Neuronal stem cell (in vitro differentiated cells): ENCODE measurements at regions not wholly inside any gene's neighbourhood (a gene's known extent, or its start where the extent isn't known, plus 50 kb on each side); places are given as distances from the start of the nearest gene placed in this dataset.
"Not testable (repeated sequence)": the region's sequence is repeated elsewhere in the genome, so short reads cannot be mapped to it uniquely, and the experiment has no call there.

ENCODE experiments used
- DNase-seq: peaks from one replicate; pipeline ENCODE4 v3.0.0-alpha.2; 2013; ENCODE audit warnings: low spot score
- H2AFZ ChIP-seq: one replicate; pipeline ENCODE4 v1.6.1; 2013; ENCODE audit warnings: mild to moderate bottlenecking, low read length, inconsistent platforms
- H2AK5ac ChIP-seq: 2 replicates; pipeline ENCODE4 v1.6.1; 2013; ENCODE audit warnings: low read depth, mild to moderate bottlenecking, inconsistent platforms, low read length, moderate library complexity, mixed read lengths
- H2BK120ac ChIP-seq: 2 replicates; pipeline ENCODE4 v1.6.1; 2013; ENCODE audit warnings: low read depth, mild to moderate bottlenecking, inconsistent platforms, low read length, moderate library complexity, mixed read lengths
- H2BK12ac ChIP-seq: one replicate; pipeline ENCODE4 v1.6.1; 2013; ENCODE audit warnings: low read length, inconsistent platforms
- H2BK15ac ChIP-seq: 2 replicates; pipeline ENCODE4 v1.6.1; 2013; ENCODE audit warnings: mild to moderate bottlenecking, low read length, inconsistent platforms, mixed read lengths
- H2BK5ac ChIP-seq: one replicate; pipeline ENCODE4 v1.6.1; 2013; ENCODE audit warnings: inconsistent platforms, mild to moderate bottlenecking, low read length, moderate library complexity
- H3K14ac ChIP-seq: one replicate; pipeline ENCODE4 v1.6.1; 2013; ENCODE audit warnings: low read length, inconsistent platforms
- H3K18ac ChIP-seq: 2 replicates; pipeline ENCODE4 v1.6.1; 2013; ENCODE audit warnings: low read length, inconsistent platforms
- H3K23ac ChIP-seq: 2 replicates; pipeline ENCODE4 v1.6.1; 2013; ENCODE audit warnings: low read depth, mild to moderate bottlenecking, mixed read lengths, low read length, inconsistent platforms; ENCODE audit not compliant: poor library complexity
- H3K27ac ChIP-seq: replicated peaks from 3 replicates; pipeline ENCODE4 v1.5.1; 2013; ENCODE audit warnings: low read length, inconsistent platforms
- H3K27me3 ChIP-seq, 3 experiments: 2 replicates each; pipeline ENCODE4 v1.6.1; 2013; ENCODE audit warnings: low read length in 3 of 3, mild to moderate bottlenecking in 2 of 3, inconsistent platforms in 1 of 3, low read depth in 1 of 3, mixed read lengths in 1 of 3, moderate library complexity in 1 of 3; ENCODE audit not compliant: control insufficient read depth in 3 of 3, insufficient read depth in 3 of 3
- H3K36me3 ChIP-seq, 2 donors: replicated peaks in 1 of 2; 2 replicates each; pipeline ENCODE4 v1.6.1; 2013; ENCODE audit warnings: low read length in 2 of 2; ENCODE audit not compliant: control insufficient read depth in 2 of 2, insufficient read depth in 2 of 2
- H3K4ac ChIP-seq: 2 replicates; pipeline ENCODE4 v1.6.1; 2013; ENCODE audit warnings: inconsistent platforms, mild to moderate bottlenecking, low read length, moderate library complexity
- H3K4me1 ChIP-seq, 2 donors: 1 replicate in 1 of 2; 2 replicates in 1 of 2; pipeline ENCODE4 v1.6.1; 2013; ENCODE audit warnings: low read length in 2 of 2, low read depth in 1 of 2; ENCODE audit not compliant: control insufficient read depth in 2 of 2, insufficient read depth in 1 of 2
- H3K4me2 ChIP-seq: one replicate; pipeline ENCODE4 v1.6.1; 2013; ENCODE audit warnings: mild to moderate bottlenecking, low read length, inconsistent platforms; ENCODE audit not compliant: insufficient read depth, poor library complexity, severe bottlenecking
- H3K4me3 ChIP-seq, 2 donors: 2 replicates each; pipeline ENCODE4 v1.5.1; 2013; ENCODE audit warnings: low read length in 2 of 2, mild to moderate bottlenecking in 2 of 2, inconsistent platforms in 1 of 2, moderate library complexity in 1 of 2
- H3K79me1 ChIP-seq: one replicate; pipeline ENCODE4 v1.6.1; 2013; ENCODE audit warnings: low read depth, mild to moderate bottlenecking, inconsistent platforms, low read length, moderate library complexity
- H3K9ac ChIP-seq: one replicate; pipeline ENCODE4 v1.6.1; 2013; ENCODE audit warnings: mild to moderate bottlenecking, low read depth, low read length, inconsistent platforms; ENCODE audit not compliant: poor library complexity
- H3K9me3 ChIP-seq, 2 donors: replicated peaks in 1 of 2; 2 replicates each; pipeline versions ENCODE3 to v1.6.1; 2013; ENCODE audit warnings: low read length in 2 of 2, mild to moderate bottlenecking in 2 of 2, inconsistent platforms in 1 of 2, low read depth in 1 of 2, mixed read lengths in 1 of 2, moderate library complexity in 1 of 2; ENCODE audit not compliant: control insufficient read depth in 2 of 2, insufficient read depth in 1 of 2
- H4K8ac ChIP-seq: one replicate; pipeline ENCODE4 v1.6.1; 2013; ENCODE audit warnings: low read depth, mild to moderate bottlenecking, inconsistent platforms, low read length, moderate library complexity
- H4K91ac ChIP-seq: one replicate; pipeline ENCODE4 v1.6.1; 2013; ENCODE audit warnings: low read length, low read depth, mild to moderate bottlenecking, inconsistent platforms; ENCODE audit not compliant: poor library complexity
- WGBS, 2 donors: extraction: QIAGEN DNeasy Blood & Tissue Kit; methylation state at CpG; one replicate each; pipeline ENCODE4 v1.1.7; 2013; ENCODE audit warnings: missing lambda C conversion rate in 2 of 2, mixed read lengths in 1 of 2; ENCODE audit not compliant: insufficient read length in 2 of 2, insufficient replicate concordance in 1 of 2; ENCODE audit errors: extremely low coverage in 2 of 2; 5-methylcytosine and 5-hydroxymethylcytosine counted together

DNA sequence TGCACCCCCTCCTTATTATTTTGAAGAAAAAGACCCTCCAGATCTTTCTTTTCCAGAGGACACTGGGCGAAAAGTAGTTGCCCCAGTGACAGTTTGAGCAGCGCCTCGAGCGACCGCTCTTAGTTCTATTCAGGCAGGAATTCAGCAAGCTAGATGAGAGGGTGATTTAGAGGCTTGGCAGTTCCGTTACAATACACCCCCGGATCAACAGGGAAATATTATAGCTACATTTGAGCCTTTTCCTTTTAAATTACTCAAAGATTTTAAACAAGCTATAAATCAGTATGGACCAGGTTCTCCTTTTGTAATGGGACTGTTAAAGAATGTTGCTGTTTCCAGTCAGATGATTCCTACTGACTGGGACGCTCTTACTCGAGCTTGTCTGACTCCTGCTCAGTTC lies 99.2 kb upstream of the EIF5 start:
- H3K27ac ChIP-seq, H3K4me2 ChIP-seq, H2BK120ac ChIP-seq, H2AK5ac ChIP-seq, DNase-seq, H2BK12ac ChIP-seq, H3K4ac ChIP-seq, H3K4me1 ChIP-seq, H2AFZ ChIP-seq, H3K18ac ChIP-seq, H3K14ac ChIP-seq, H3K9ac ChIP-seq, H3K79me1 ChIP-seq, H2BK5ac ChIP-seq, H3K4me3 ChIP-seq, H3K9me3 ChIP-seq, H3K23ac ChIP-seq, H2BK15ac ChIP-seq, H4K8ac ChIP-seq, H3K36me3 ChIP-seq, H4K91ac ChIP-seq: not testable (repeated sequence)
- peaks cover 0 to 19% (median 0%) of the 10 kb centered on the region in 3 experiments for H3K27me3 ChIP-seq
- no CpG with 5 or more reads among the region's 9 CpGs for WGBS, 2 donors

DNA sequence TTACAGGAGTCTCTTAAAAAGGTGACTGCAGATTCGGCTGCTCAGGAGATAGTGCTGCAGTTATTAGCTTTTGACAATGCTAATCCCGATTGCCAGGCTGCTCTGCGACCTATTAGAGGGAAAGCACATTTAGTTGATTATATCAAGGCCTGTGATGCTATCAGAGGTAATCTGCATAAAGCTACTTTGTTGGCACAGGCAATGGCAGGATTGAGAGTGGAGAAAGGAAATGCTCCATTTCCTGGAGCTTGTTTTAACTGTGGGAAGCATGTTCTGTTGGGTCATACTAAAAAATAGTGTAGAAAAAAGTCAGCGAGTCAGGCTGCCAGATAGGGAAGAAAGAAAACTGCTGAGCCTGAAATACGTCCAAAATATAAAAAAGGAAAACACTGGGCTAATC lies 98.5 kb upstream of the EIF5 start:
- H3K23ac ChIP-seq, H2BK12ac ChIP-seq, H2AK5ac ChIP-seq, H3K4me3 ChIP-seq, DNase-seq, H2BK15ac ChIP-seq, H3K4me2 ChIP-seq, H3K4me1 ChIP-seq, H3K36me3 ChIP-seq, H2BK5ac ChIP-seq, H3K9ac ChIP-seq, H3K14ac ChIP-seq, H3K4ac ChIP-seq, H2AFZ ChIP-seq, H2BK120ac ChIP-seq, H3K9me3 ChIP-seq, H3K79me1 ChIP-seq, H4K91ac ChIP-seq, H3K18ac ChIP-seq, H4K8ac ChIP-seq, H3K27ac ChIP-seq: not testable (repeated sequence)
- H3K27me3 ChIP-seq = peaks cover 0 to 19% (median 0%) of the 10 kb centered on the region in 3 experiments
- WGBS, 2 donors = no CpG with 5 or more reads among the region's 5 CpGs

DNA sequence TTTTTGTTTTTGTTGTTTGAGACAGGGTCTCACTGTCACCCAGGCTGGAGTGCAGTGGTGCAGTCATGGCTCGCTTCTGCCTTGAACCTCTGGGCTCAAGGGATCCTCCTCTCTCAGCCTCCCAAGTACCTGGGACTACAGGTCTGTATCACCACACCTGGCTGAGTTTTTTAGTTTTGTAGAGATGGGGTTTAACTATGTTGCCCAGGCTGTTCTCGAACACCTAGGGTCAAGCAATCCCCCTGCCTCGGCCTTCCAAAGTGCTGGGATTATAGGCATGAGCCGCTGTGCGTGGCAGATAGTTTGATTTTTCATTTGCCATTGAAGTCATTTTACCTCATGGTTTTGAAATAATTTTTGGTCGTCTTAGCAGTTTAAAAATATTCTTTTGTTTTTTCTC lies 94.3 kb upstream of the EIF5 start:
- Histone ChIP-seq H3K4me3 (no peak overlapping the region), H2BK12ac (no peak overlapping the region), H3K4ac (no peak overlapping the region), H3K9me3 (peaks cover 0 to 4% of the 10 kb centered on the region in 2 donors), H3K27me3 (peaks cover 0 to 6% (median 0%) of the 10 kb centered on the region in 3 experiments), H3K36me3 (no peaks in the 10 kb centered on the region), H4K91ac (no peak overlapping the region), H2BK15ac (no peak overlapping the region), H3K14ac (no peak overlapping the region), H2BK120ac (no peak overlapping the region), H4K8ac (no peak overlapping the region), H3K79me1 (no peaks in the 10 kb centered on the region), H3K4me2 (no peak overlapping the region), H3K27ac (no peak overlapping the region), H2AFZ (no peak overlapping the region), H2BK5ac (no peak overlapping the region), H3K4me1 (no peaks in the 10 kb centered on the region), H3K18ac (no peak overlapping the region), H3K9ac (no peak overlapping the region), H2AK5ac (no peak overlapping the region), H3K23ac (no peak overlapping the region)
- no CpG with 5 or more reads among the region's 6 CpGs for WGBS, 2 donors
- DNase-seq = no peak

DNA sequence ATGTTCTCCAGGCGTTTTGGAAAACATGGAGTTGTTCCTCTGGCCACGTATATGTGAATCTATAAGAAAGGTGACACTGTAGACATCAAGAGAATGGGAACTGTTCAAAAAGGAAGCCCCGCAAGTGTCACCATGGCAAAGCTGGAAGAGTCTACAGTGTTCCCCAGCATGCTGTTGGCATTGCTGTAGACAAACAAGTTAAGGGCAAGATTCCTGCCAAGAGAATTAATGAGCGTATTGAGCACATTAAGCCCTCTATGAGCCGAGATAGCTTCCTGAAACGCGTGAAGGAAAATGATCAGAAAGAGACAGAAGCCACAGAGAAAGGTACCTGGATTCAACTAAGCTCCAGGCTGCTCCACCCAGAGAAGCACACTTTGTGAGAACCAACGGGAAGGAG lies 92.5 kb upstream of the EIF5 start:
- Histone ChIP-seq H3K23ac (no peak overlapping the region), H3K4me2 (no peak overlapping the region), H2BK15ac (no peak overlapping the region), H3K4ac (no peak overlapping the region), H4K8ac (no peak overlapping the region), H2AFZ (no peak overlapping the region), H3K14ac (no peak overlapping the region), H2BK12ac (no peak overlapping the region), H3K9ac (no peak overlapping the region), H3K18ac (no peak overlapping the region), H3K36me3 (no peaks in the 10 kb centered on the region), H3K4me1 (no peaks in the 10 kb centered on the region), H2AK5ac (no peak overlapping the region), H3K4me3 (no peak overlapping the region), H4K91ac (no peak overlapping the region), H3K27me3 (no peaks in the 10 kb centered on the region), H3K79me1 (no peaks in the 10 kb centered on the region), H2BK5ac (no peak overlapping the region), H3K9me3 (peaks cover 0 to 4% of the 10 kb centered on the region in 2 donors), H2BK120ac (no peak overlapping the region), H3K27ac (no peak overlapping the region)
- WGBS, 2 donors = no CpG with 5 or more reads among the region's 8 CpGs
- DNase-seq = no peak
